Esophagus squamous epithelium (tissue), 4 donors: ENCODE measurements at regions not wholly inside any gene's neighbourhood (a gene's known extent, or its start where the extent isn't known, plus 50 kb on each side); places are given as distances from the start of the nearest gene placed in this dataset.
"Not testable (repeated sequence)": the region's sequence is repeated elsewhere in the genome, so short reads cannot be mapped to it uniquely, and the experiment has no call there.

Source experiments
- CTCF ChIP-seq, 6 experiments: fragments of 450-650 bp in 4 of 6; fragments of 200-600 bp in 2 of 6; sonication (generic) in 2 of 6; IDR thresholded peaks; one replicate each; pipeline ENCODE4 v1.5.1; 2016 to 2019; ENCODE audit warnings: antibody characterized with exemption in 6 of 6, mild to moderate bottlenecking in 4 of 6, moderate library complexity in 4 of 6
- POLR2A ChIP-seq, 4 donors: fragments of 450-650 bp; IDR thresholded peaks; one replicate each; pipeline ENCODE4 v1.6.1; 2017; ENCODE audit warnings: antibody characterized with exemption in 4 of 4, mild to moderate bottlenecking in 4 of 4, moderate library complexity in 3 of 4

GRCh38 chr6:122944936-122945335 is 51.1 kb upstream of the CLVS2 start:
- TF ChIP-seq CTCF, POLR2A (IDR thresholded peaks at IDR 0.05): not testable (repeated sequence)
